Adrenal gland (tissue), 9 donors: ENCODE measurements at regions not wholly inside any gene's neighbourhood (a gene's known extent, or its start where the extent isn't known, plus 50 kb on each side); places are given as distances from the start of the nearest gene placed in this dataset.

Source experiments
- DNase-seq, 7 donors: peaks; one replicate each; pipeline ENCODE4 v3.0.0-alpha.2; 2019 to 2020
- H3K27ac ChIP-seq, 5 donors: fragments of 200-600 bp; sonication (generic) in 4 of 5; 1 replicate in 3 of 5; 2 replicates in 2 of 5; pipeline versions ENCODE4 v1.5.1 to v1.8.0; 2016 to 2020; ENCODE audit warnings: mild to moderate bottlenecking in 1 of 5
- H3K27me3 ChIP-seq: fragments of 200-600 bp; 2 replicates; pipeline ENCODE4 v1.8.0; 2021
- H3K36me3 ChIP-seq, 2 donors: fragments of 200-600 bp; replicated peaks in 1 of 2; 1 replicate in 1 of 2; 2 replicates in 1 of 2; pipeline versions ENCODE4 v1.5.1 to v1.8.0; 2018 to 2022
- H3K4me1 ChIP-seq, 2 donors: fragments of 200-600 bp; replicated peaks in 1 of 2; 1 replicate in 1 of 2; 2 replicates in 1 of 2; pipeline versions ENCODE4 v1.5.1 to v1.8.0; 2018 to 2021
- H3K4me3 ChIP-seq, 4 donors: fragments of 200-600 bp; sonication (generic) in 3 of 4; one replicate each; pipeline ENCODE4 v1.5.1; 2016 to 2018
- H3K9me3 ChIP-seq, 3 donors: fragments of 200-600 bp; sonication (generic) in 1 of 3; replicated peaks in 1 of 3; 1 replicate in 2 of 3; 2 replicates in 1 of 3; pipeline versions ENCODE4 v1.5.1 to v1.8.0; 2016 to 2021
- CTCF ChIP-seq, 6 experiments: fragments of 450-650 bp in 4 of 6; fragments of 200-600 bp in 2 of 6; sonication (generic) in 1 of 6; IDR thresholded peaks; 1 replicate in 5 of 6; 2 replicates in 1 of 6; pipeline versions ENCODE4 v1.5.1 to v1.8.0; 2016 to 2021; ENCODE audit warnings: antibody characterized with exemption in 6 of 6, mild to moderate bottlenecking in 2 of 6, moderate library complexity in 1 of 6
- POLR2A ChIP-seq, 2 donors: fragments of 450-650 bp; IDR thresholded peaks; one replicate each; pipeline ENCODE4 v1.6.1; 2017; ENCODE audit warnings: antibody characterized with exemption in 2 of 2, mild to moderate bottlenecking in 2 of 2, moderate library complexity in 1 of 2
- WGBS, 4 donors: extraction: QIAGEN DNeasy Blood & Tissue Kit in 2 of 4; methylation state at CpG; one replicate each; pipeline versions ENCODE4 v1.1.5 to v1.1.7; 2013 to 2017; 5-methylcytosine and 5-hydroxymethylcytosine counted together
- intact Hi-C, 2 donors: fragments of 100-400 bp; cut with DNase I; formaldehyde crosslinking; loops; one replicate each; pipeline versions ENCODE4 v1.14.1 to v1.15.0; 2022 to 2023
- donor health status: healthy with polysubstance abuse.
- donor health status: Bipolar disorder and iron deficiency.
- donor health status: DM: yes; HTN: yes; CAD: no.
- donor health status: DM: no; HTN: no; CAD: no.
- donor health status: DM: no; HTN: no; CAD: no.

- Histone ChIP-seq H3K27me3 (no peaks in the 10 kb centered on the region), H3K27ac (no peak overlapping the region), H3K4me3 (no peak overlapping the region), H3K9me3 (no peaks in the 10 kb centered on the region), H3K36me3 (no peaks in the 10 kb centered on the region), H3K4me1 (peaks cover 0 to 10% of the 10 kb centered on the region in 2 donors)
- TF ChIP-seq CTCF (IDR thresholded peaks at IDR 0.05): no peak
- TF ChIP-seq POLR2A (IDR thresholded peaks at IDR 0.05): no peak
- WGBS, 4 donors: 76 to 89% (median 83%) methylated on average over 2 of the region's 2 CpGs
- DNase-seq: no peak
- intact Hi-C loops: no loop called here
These were observed 59.9 kb upstream of the BZW1 start for GRCh38 chr2:200751786-200752185.

DNA sequence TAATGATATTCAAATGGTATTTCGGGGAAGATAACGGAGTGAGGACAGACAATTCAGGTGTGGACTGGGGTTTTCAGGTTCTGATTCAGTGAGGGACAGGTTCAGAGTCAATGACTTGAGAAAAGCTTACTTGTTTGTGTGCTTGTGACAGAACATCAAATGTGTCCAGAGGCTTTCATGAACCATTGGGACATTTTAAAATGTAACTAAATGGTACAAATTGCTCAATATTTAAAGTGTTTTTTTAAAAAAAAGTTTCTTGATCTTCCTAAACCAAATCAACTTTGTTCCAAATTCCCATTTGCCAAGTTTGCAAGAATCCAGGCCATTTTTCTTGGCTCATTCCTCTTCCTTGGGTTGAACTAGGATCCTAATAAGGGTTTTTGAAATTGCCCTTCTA is 59.4 kb upstream of the BZW1 start:
- Histone ChIP-seq H3K27me3 (no peaks in the 10 kb centered on the region), H3K9me3 (no peaks in the 10 kb centered on the region), H3K27ac (no peak overlapping the region), H3K36me3 (no peaks in the 10 kb centered on the region), H3K4me3 (no peak overlapping the region), H3K4me1 (peaks cover 0 to 12% of the 10 kb centered on the region in 2 donors)
- DNase-seq: no peak
- WGBS, 4 donors: 90 to 100% (median 97%) methylated on average over 2 of the region's 2 CpGs
- TF ChIP-seq CTCF (IDR thresholded peaks at IDR 0.05): no peak
- no peak for TF ChIP-seq POLR2A (IDR thresholded peaks at IDR 0.05)
- intact Hi-C loops: no loop called here

GRCh38 chr2:200752835-200753234 is 58.9 kb upstream of the BZW1 start:
- 73 to 83% (median 79%) methylated on average over 1 of the region's 1 CpG for WGBS, 4 donors
- no peaks in the 10 kb centered on the region for H3K36me3 ChIP-seq
- H3K9me3 ChIP-seq: no peaks in the 10 kb centered on the region
- H3K4me3 ChIP-seq: no peak overlapping the region
- DNase-seq: no peak
- H3K27ac ChIP-seq: no peak overlapping the region
- peaks cover 0 to 8% of the 10 kb centered on the region in 2 donors for H3K4me1 ChIP-seq
- intact Hi-C loops: no loop called here
- no peaks in the 10 kb centered on the region for H3K27me3 ChIP-seq
- no peak for TF ChIP-seq CTCF (IDR thresholded peaks at IDR 0.05)
- TF ChIP-seq POLR2A (IDR thresholded peaks at IDR 0.05): no peak

GRCh38 chr2:200756618-200757321 is 54.9 kb upstream of the BZW1 start:
- TF ChIP-seq POLR2A (IDR thresholded peaks at IDR 0.05) (no peak), CTCF (IDR thresholded peaks at IDR 0.05) (no peak)
- Histone ChIP-seq H3K4me3 (no peak overlapping the region), H3K36me3 (no peaks in the 10 kb centered on the region), H3K4me1 (peaks cover 0 to 3% of the 10 kb centered on the region in 2 donors), H3K9me3 (no peaks in the 10 kb centered on the region), H3K27me3 (no peaks in the 10 kb centered on the region), H3K27ac (peak overlapping the region in 1 of 5 donors; percentile 17)
- peak in 6 of 7 donors; percentile 52 to 72 (median 66) for DNase-seq
- WGBS, 4 donors: 34 to 47% (median 39%) methylated on average over 4 of the region's 4 CpGs
- intact Hi-C loops: no loop called here
